NCI-H1694 (cell line): ENCODE measurements at regions not wholly inside any gene's neighbourhood (a gene's known extent, or its start where the extent isn't known, plus 50 kb on each side); places are given as distances from the start of the nearest gene placed in this dataset.

Experiments
- DNase-seq: peaks from one replicate; lab custom pipeline; 2025; lab: John Stamatoyannopoulos, UW

GRCh38 chr6:113600551-113601339 lies 256.4 kb upstream of the MARCKS start:
- no peak for DNase-seq

DNA sequence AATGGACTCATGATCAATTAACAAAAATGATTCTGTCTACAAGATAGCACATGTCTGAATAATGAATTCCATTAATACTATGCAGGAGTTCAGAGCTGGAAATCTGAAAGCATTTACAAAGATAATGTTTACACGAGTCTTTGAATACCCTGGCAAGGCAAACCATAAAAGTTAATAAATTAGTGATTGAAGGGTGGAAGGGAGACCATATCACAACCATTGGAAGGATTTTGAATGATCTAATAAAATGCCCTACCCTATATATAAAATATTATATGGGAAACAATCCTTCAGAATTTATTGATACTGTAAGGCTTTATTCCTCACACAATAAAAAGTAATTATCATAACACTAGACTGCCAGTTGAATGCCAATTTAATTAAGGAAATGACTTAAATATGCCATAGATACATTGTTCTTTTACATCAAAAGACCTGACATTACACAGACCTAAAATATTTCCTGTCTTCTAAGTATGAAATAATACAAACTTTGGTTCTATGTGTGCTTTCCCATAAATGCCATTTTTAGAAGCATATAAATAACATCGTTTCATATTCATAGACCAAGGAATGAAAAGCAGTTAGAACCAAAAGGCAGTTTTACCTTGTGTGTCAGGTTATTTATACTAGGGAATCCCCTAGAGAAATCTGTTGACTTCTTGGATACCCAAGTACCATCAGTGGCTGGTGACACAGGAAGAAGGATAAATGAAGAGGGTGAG lies 249.2 kb upstream of the MARCKS start:
- no peak for DNase-seq

- no peak for DNase-seq
Observed at GRCh38 chr6:113610377-113610988, 246.7 kb upstream of the MARCKS start.

- no peak for DNase-seq
Observed at GRCh38 chr6:113616701-113617274, 240.4 kb upstream of the MARCKS start.

GRCh38 chr6:113619077-113619476 lies 238.1 kb upstream of the MARCKS start:
- DNase-seq, result no peak

- no peak for DNase-seq
Observed at GRCh38 chr6:113620386-113620785, 236.8 kb upstream of the MARCKS start.

DNA sequence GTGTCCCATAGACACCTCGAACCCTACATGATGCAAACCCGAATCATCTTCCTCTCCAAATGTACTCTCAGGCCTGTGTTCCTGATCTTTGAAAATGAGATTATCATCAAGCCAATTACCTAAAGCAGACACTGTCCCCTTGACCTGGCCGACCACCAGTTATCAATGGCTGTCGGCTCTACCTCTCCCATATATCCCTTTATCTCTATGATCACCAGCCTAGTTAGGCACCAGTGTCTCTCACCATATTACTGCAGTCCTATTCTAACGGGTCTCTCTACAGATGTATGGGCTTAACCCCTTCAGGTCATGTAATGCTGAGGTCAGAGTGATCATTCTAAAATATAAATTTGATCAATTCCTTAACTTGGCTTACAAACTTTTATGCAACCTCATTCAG lies 234.9 kb upstream of the MARCKS start:
- no peak for DNase-seq

GRCh38 chr6:113623129-113623528 lies 234.0 kb upstream of the MARCKS start:
- no peak for DNase-seq

GRCh38 chr6:113625850-113626249 lies 231.3 kb upstream of the MARCKS start:
- no peak for DNase-seq

DNA sequence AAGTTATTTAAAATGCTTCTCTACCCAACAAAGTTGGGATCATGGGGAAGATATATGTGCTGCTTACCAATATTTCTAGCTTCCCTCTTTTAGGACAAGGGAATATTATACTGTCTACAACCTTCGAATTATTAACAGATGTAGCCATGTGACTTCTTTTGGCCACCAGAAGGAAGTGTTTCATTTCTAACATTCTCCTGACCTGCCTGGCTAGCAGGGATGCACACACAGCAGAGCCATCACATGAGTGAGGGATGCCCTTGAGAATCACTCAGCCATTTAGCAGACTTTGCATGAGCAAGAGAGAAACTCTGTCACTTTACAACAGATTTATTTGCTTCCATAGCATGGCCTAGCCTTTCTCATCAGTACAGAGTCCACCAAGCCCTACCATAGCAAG lies 230.7 kb upstream of the MARCKS start:
- DNase-seq, result no peak

GRCh38 chr6:113627480-113627879 lies 229.7 kb upstream of the MARCKS start:
- DNase-seq, result no peak

- DNase-seq, result no peak
Observed at GRCh38 chr6:113629256-113629655, 227.9 kb upstream of the MARCKS start.

- no peak for DNase-seq
Observed at GRCh38 chr6:113629975-113630737, 227.0 kb upstream of the MARCKS start.

DNA sequence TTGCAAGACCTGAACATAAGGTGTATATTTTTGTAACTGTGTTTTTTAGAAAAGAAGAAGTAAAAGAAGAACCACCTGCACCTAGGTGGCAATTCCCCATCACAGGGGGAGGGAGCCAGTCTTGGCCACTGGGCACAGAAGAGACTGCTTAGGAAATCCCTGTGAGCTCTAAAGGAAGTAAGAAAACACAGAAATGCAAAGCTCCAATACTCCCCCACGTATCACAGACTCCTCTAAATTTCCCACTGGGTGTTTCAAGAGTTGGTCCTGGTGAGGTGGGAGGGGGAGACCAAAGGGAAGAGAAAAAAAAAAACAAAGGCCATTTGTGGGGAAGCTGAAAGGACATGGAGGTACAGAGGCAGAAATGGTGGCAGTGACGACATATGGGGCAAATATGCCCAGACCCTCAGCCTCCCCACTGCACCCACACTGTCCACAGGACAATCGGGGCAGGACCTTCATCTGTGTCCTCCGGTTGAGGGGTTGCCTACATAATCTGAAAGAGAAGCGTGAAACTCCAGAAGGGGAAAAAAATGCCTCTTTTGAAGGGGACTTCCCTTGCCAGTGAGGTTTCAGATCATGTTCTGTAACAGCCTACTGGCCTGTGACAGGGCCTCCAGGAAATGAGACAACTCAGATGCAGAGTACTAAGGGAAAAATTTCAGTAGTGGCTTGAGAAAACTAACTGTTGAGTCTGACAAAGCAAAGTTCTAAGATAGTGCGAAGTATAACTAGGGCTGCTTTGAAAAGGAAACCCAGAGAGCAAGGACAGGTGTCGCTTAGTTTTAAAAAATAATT lies 226.2 kb upstream of the MARCKS start:
- DNase-seq, result no peak

GRCh38 chr6:113631666-113632065 lies 225.5 kb upstream of the MARCKS start:
- DNase-seq, result no peak

- DNase-seq, result no peak
Observed at GRCh38 chr6:113632220-113632864, 224.8 kb upstream of the MARCKS start.

- DNase-seq, result no peak
Observed at GRCh38 chr6:113633638-113634037, 223.5 kb upstream of the MARCKS start.

- DNase-seq, result no peak
Observed at GRCh38 chr6:113634352-113635163, 222.6 kb upstream of the MARCKS start.

GRCh38 chr6:113635222-113635986 lies 221.7 kb upstream of the MARCKS start:
- no peak for DNase-seq
